Keratinocyte (primary cell): ENCODE measurements at regions not wholly inside any gene's neighbourhood (a gene's known extent, or its start where the extent isn't known, plus 50 kb on each side); places are given as distances from the start of the nearest gene placed in this dataset.

ENCODE experiments used
- DNase-seq: peaks from one replicate; pipeline ENCODE4 v3.0.0-alpha.2; 2011; ENCODE audit warnings: low read depth, missing footprints, low spot score
- FAIRE-seq: peaks from 2 replicates; lab custom pipeline; 2011; peaks lifted over from hg19 to GRCh38; lab: Jason Lieb, UNC
- H2AFZ ChIP-seq: 2 replicates; pipeline ENCODE4 v1.6.0; 2012; ENCODE audit warnings: low read length, control low read depth, inconsistent platforms; ENCODE audit not compliant: control insufficient read depth
- H3K27ac ChIP-seq: 2 replicates; pipeline ENCODE4 v1.5.1; 2011; ENCODE audit warnings: low read length; ENCODE audit not compliant: control insufficient read depth, insufficient read depth
- H3K27me3 ChIP-seq: 3 replicates; pipeline ENCODE4 v1.6.0; 2011; ENCODE audit warnings: low read length; ENCODE audit not compliant: control insufficient read depth, insufficient read depth; ENCODE audit errors: extremely low read depth
- H3K36me3 ChIP-seq, 2 experiments: 2 replicates in 1 of 2; 3 replicates in 1 of 2; pipeline ENCODE4 v1.5.1; 2011; ENCODE audit warnings: low read length in 2 of 2, mild to moderate bottlenecking in 1 of 2; ENCODE audit not compliant: control insufficient read depth in 2 of 2, insufficient read depth in 2 of 2; ENCODE audit errors: extremely low read depth in 1 of 2
- H3K4me1 ChIP-seq: 3 replicates; pipeline ENCODE4 v1.5.1; 2011; ENCODE audit warnings: low read length; ENCODE audit not compliant: control insufficient read depth, insufficient read depth; ENCODE audit errors: extremely low read depth
- H3K4me2 ChIP-seq: 3 replicates; pipeline ENCODE4 v1.6.0; 2011; ENCODE audit warnings: low read depth, low read length; ENCODE audit not compliant: control insufficient read depth, insufficient read depth; ENCODE audit errors: extremely low read depth
- H3K4me3 ChIP-seq, 3 experiments: fragments of 200-600 bp in 1 of 3; sonication (generic) in 1 of 3; 2 replicates in 2 of 3; 3 replicates in 1 of 3; pipeline ENCODE4 v1.5.1; 2011 to 2016; ENCODE audit warnings: low read length in 3 of 3, mild to moderate bottlenecking in 3 of 3, control low read depth in 2 of 3, inconsistent platforms in 1 of 3, low read depth in 1 of 3, mixed read lengths in 1 of 3, mixed run types in 1 of 3, moderate library complexity in 1 of 3; ENCODE audit not compliant: control insufficient read depth in 2 of 3, insufficient read depth in 2 of 3; ENCODE audit errors: extremely low read depth in 1 of 3
- H3K79me2 ChIP-seq: 2 replicates; pipeline ENCODE4 v1.6.0; 2012; ENCODE audit warnings: low read length; ENCODE audit not compliant: control insufficient read depth, insufficient read depth
- H3K9ac ChIP-seq: 3 replicates; pipeline ENCODE4 v1.6.0; 2011; ENCODE audit warnings: low read length; ENCODE audit not compliant: control insufficient read depth, insufficient read depth; ENCODE audit errors: extremely low read depth
- H3K9me1 ChIP-seq: 3 replicates; pipeline ENCODE4 v1.6.0; 2011; ENCODE audit warnings: low read length; ENCODE audit not compliant: control insufficient read depth, insufficient read depth; ENCODE audit errors: extremely low read depth
- H3K9me3 ChIP-seq: 2 replicates; pipeline ENCODE4 v1.5.1; 2012; ENCODE audit warnings: low read depth, low read length; ENCODE audit not compliant: control insufficient read depth
- H4K20me1 ChIP-seq: 3 replicates; pipeline ENCODE4 v1.6.0; 2011; ENCODE audit warnings: low read length; ENCODE audit not compliant: control insufficient read depth, insufficient read depth; ENCODE audit errors: extremely low read depth
- EZH2 ChIP-seq: IDR thresholded peaks from one replicate; pipeline ENCODE4 v1.6.1; 2012; ENCODE audit warnings: inconsistent platforms, mild to moderate bottlenecking, low read length, moderate library complexity
- dilution Hi-C: fragments of 300-500 bp; cut with MboI; formaldehyde crosslinking; loops from one replicate; pipeline ENCODE4 v1.7.0; 2020; ENCODE audit warnings: low sequenced_read_pairs; ENCODE audit not compliant: extremely low pct_ligation_motif_present
- TF ChIP-seq, protein P1 (sequence below), 3 experiments: IDR thresholded peaks in 1 of 3; conservative IDR thresholded peaks in 1 of 3; optimal IDR thresholded peaks in 1 of 3; 2 replicates in 2 of 3; 3 replicates in 1 of 3; pipeline versions ENCODE3 to v1.5.1; 2011; ENCODE audit warnings: low read length in 3 of 3, mild to moderate bottlenecking in 3 of 3, moderate library complexity in 2 of 3, control low read depth in 1 of 3, inconsistent platforms in 1 of 3; ENCODE audit not compliant: insufficient read depth in 2 of 3; ENCODE audit errors: extremely low read depth in 1 of 3

DNA sequence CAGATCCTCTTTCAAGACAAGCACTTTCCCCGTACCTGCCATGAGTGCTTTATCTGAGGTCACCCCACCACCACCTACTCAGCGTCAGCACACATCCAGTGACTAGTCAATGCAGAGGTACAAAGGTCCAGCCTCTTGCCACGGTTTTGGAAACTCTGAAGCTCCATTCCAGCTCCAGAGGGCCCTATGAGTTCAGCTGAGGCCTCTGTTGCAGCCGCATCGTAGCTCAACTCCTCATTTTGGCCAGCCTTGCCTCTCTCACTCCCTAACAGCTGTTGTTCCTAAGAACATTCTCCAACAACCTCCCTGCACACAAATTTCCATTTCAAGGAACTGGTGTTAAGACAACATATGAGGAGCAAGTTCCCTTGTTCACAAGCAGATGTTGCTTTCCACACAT lies 405.1 kb upstream of the PROK2 start:
- H3K4me3 ChIP-seq, result no peak overlapping the region
- no peaks in the 10 kb centered on the region for H4K20me1 ChIP-seq
- dilution Hi-C loops, result no loop called here
- H3K27ac ChIP-seq, result no peak overlapping the region
- H2AFZ ChIP-seq, result no peak overlapping the region
- FAIRE-seq (no peak), DNase-seq (no peak)
- no peak overlapping the region for H3K9ac ChIP-seq
- H3K4me1 ChIP-seq, result peaks cover 12% of the 10 kb centered on the region
- no peaks in the 10 kb centered on the region for H3K9me3 ChIP-seq
- no peaks in the 10 kb centered on the region for H3K27me3 ChIP-seq
- no peak overlapping the region for H3K4me2 ChIP-seq
- no peaks in the 10 kb centered on the region for H3K9me1 ChIP-seq
- H3K36me3 ChIP-seq, result no peaks in the 10 kb centered on the region
- TF ChIP-seq, protein P1, sequence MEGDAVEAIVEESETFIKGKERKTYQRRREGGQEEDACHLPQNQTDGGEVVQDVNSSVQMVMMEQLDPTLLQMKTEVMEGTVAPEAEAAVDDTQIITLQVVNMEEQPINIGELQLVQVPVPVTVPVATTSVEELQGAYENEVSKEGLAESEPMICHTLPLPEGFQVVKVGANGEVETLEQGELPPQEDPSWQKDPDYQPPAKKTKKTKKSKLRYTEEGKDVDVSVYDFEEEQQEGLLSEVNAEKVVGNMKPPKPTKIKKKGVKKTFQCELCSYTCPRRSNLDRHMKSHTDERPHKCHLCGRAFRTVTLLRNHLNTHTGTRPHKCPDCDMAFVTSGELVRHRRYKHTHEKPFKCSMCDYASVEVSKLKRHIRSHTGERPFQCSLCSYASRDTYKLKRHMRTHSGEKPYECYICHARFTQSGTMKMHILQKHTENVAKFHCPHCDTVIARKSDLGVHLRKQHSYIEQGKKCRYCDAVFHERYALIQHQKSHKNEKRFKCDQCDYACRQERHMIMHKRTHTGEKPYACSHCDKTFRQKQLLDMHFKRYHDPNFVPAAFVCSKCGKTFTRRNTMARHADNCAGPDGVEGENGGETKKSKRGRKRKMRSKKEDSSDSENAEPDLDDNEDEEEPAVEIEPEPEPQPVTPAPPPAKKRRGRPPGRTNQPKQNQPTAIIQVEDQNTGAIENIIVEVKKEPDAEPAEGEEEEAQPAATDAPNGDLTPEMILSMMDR (optimal IDR thresholded peaks at IDR 0.05 in 1 of 3, IDR thresholded peaks at IDR 0.05 in 1 of 3, conservative IDR thresholded peaks at IDR 0.05 in 1 of 3; ENCODE audit: extremely low read depth in 1 of 3, insufficient read depth in 2 of 3, low read length in 3 of 3), result no peak
- no peak for TF ChIP-seq EZH2
- no peaks in the 10 kb centered on the region for H3K79me2 ChIP-seq

DNA sequence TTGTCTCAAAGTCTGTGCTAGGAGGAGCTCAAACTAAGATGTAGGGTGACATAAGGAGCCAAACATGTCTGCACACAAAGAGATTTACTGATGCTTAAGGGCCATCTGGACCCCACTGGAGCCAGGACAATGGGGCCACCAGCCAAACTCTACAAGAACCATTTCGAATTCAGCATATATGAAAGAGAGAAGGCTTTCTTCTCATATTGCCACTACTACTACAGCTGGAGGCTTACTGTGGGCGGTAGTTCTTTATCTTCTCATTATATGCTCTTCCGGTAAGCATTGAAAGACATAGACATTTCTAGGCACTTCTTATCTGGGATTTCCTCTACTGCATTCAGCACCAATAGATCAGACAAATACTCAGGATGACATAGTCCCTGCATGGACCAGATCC lies 404.4 kb upstream of the PROK2 start:
- dilution Hi-C loops, result no loop called here
- H3K9me1 ChIP-seq, result no peaks in the 10 kb centered on the region
- no peak for FAIRE-seq

More for the DNA sequence above, 404.4 kb upstream of the PROK2 start:
- Histone ChIP-seq H3K27me3 (no peaks in the 10 kb centered on the region), H3K4me1 (peaks cover 12% of the 10 kb centered on the region), H4K20me1 (no peaks in the 10 kb centered on the region), H3K9me3 (no peaks in the 10 kb centered on the region), H3K79me2 (no peaks in the 10 kb centered on the region), H3K4me2 (no peak overlapping the region), H3K36me3 (no peaks in the 10 kb centered on the region), H3K9ac (no peak overlapping the region), H3K4me3 (no peak overlapping the region), H3K27ac (no peak overlapping the region), H2AFZ (no peak overlapping the region)
- TF ChIP-seq EZH2, result no peak
- TF ChIP-seq, protein P1 (optimal IDR thresholded peaks at IDR 0.05 in 1 of 3, IDR thresholded peaks at IDR 0.05 in 1 of 3, conservative IDR thresholded peaks at IDR 0.05 in 1 of 3; ENCODE audit: extremely low read depth in 1 of 3, insufficient read depth in 2 of 3, low read length in 3 of 3), result no peak
- no peak for DNase-seq
